Caco-2 (cell line): ENCODE measurements at regions not wholly inside any gene's neighbourhood (a gene's known extent, or its start where the extent isn't known, plus 50 kb on each side); places are given as distances from the start of the nearest gene placed in this dataset.
"Not testable (repeated sequence)": the region's sequence is repeated elsewhere in the genome, so short reads cannot be mapped to it uniquely, and the experiment has no call there.

ENCODE experiments used
- BruUV-seq: library from RNA; stranded (reverse); fragments of 400-500 nt; replicated peaks from 2 replicates; lab custom pipeline; 2021; lab: Mats Ljungman, UMichigan
- CTCF ChIA-PET: fragments of 300-600 bp; sonication (Branson Sonifier 250); formaldehyde crosslinking; loops from one replicate; lab custom pipeline; 2022; ENCODE audit warnings: antibody characterized with exemption; lab: Charles Lee
- POLR2A ChIA-PET: fragments of 300-600 bp; sonication (Branson Sonifier 250); formaldehyde crosslinking; loops from one replicate; lab custom pipeline; 2022; ENCODE audit warnings: antibody characterized with exemption; lab: Charles Lee
- DNase-seq, 2 experiments: peaks; one replicate each; pipeline versions ENCODE4 v3.0.0 to v3.0.0-alpha.2; 2020 to 2022
- H3K27me3 ChIP-seq: replicated peaks from 2 replicates; pipeline ENCODE4 v1.6.0; 2011; ENCODE audit warnings: low read length; ENCODE audit not compliant: control insufficient read depth, insufficient read depth
- H3K36me3 ChIP-seq: 2 replicates; pipeline ENCODE4 v1.5.1; 2011; ENCODE audit warnings: low read length; ENCODE audit not compliant: control insufficient read depth, insufficient read depth
- H3K4me1 ChIP-seq: fragments of 250-450 bp; sonication (Bioruptor Pico); 2 replicates; pipeline ENCODE4 v1.5.1; 2020; ENCODE audit warnings: mild to moderate bottlenecking
- H3K4me3 ChIP-seq: 2 replicates; pipeline ENCODE4 v1.5.1; 2011; ENCODE audit warnings: low read depth, mild to moderate bottlenecking, control low read depth, low read length
- H3K9me3 ChIP-seq: fragments of 250-450 bp; sonication (Bioruptor Pico); 2 replicates; pipeline ENCODE4 v1.5.1; 2020; ENCODE audit warnings: mild to moderate bottlenecking, moderate library complexity
- H3K27ac Mint-ChIP-seq: one replicate; pipeline ENCODE4 v1.8.0; 2022; ENCODE audit warnings: mixed read lengths; ENCODE audit not compliant: unreplicated experiment
- H3K27me3 Mint-ChIP-seq: one replicate; pipeline ENCODE4 v1.8.0; 2022; ENCODE audit warnings: mixed read lengths; ENCODE audit not compliant: insufficient read depth, unreplicated experiment
- H3K36me3 Mint-ChIP-seq: one replicate; pipeline ENCODE4 v1.8.0; 2022; ENCODE audit warnings: mild to moderate bottlenecking, mixed read lengths; ENCODE audit not compliant: insufficient read depth, unreplicated experiment
- H3K4me1 Mint-ChIP-seq: one replicate; pipeline ENCODE4 v1.8.0; 2022; ENCODE audit warnings: low read depth, mixed read lengths; ENCODE audit not compliant: unreplicated experiment
- H3K4me3 Mint-ChIP-seq: one replicate; pipeline ENCODE4 v1.8.0; 2022; ENCODE audit warnings: mild to moderate bottlenecking, moderate library complexity, mixed read lengths; ENCODE audit not compliant: unreplicated experiment
- H3K9me3 Mint-ChIP-seq: one replicate; pipeline ENCODE4 v1.8.0; 2022; ENCODE audit warnings: mixed read lengths; ENCODE audit not compliant: unreplicated experiment
- intact Hi-C: fragments of 100-400 bp; cut with micrococcal nuclease; formaldehyde crosslinking; loops from one replicate; pipeline ENCODE4 v1.10.0; 2022; ENCODE audit not compliant: unreplicated experiment
- TF ChIP-seq, protein P1 (sequence below), 2 experiments: fragments of 200-600 bp in 1 of 2; IDR thresholded peaks; 1 replicate in 1 of 2; 2 replicates in 1 of 2; pipeline versions ENCODE4 v1.5.1 to v1.8.0; 2011 to 2022; ENCODE audit warnings: antibody characterized with exemption in 1 of 2, control low read depth in 1 of 2, inconsistent platforms in 1 of 2, low read depth in 1 of 2, low read length in 1 of 2, mild to moderate bottlenecking in 1 of 2, moderate library complexity in 1 of 2; ENCODE audit not compliant: insufficient read depth in 1 of 2, severe bottlenecking in 1 of 2, unreplicated experiment in 1 of 2

DNA sequence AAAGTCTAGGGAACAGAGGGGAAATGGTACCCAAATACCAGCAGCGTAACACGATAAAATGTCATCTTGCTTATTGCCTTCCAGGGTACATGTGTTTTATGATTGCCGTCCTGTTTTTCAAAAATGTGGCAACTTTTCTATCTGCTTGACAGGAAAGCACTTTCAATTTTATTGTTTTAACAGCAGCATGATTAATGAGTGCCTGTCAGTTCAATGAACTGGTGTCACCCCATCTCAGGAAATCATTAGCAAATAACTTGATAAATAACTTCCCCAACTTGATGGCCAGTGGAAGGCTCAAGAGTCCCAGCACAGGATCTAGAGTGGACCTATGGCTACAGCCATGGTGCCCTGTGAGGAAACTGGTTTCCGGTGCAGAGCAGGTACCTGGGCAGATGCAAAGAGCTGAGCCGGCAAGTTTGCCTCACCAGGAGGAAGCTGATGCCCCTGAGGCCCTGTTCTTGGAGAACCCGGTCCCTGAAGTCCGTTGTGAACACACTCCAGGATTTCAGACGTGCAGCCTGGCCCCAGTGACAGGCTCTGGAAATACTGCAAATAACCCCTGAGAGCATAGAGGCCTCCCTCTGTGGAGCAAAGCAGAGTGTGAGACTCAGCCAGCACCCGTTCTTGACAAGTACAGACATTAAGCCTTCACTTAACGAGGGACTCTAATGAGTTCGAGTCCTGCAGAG, 173.5 kb upstream of the SFSWAP start:
- ChIA-PET POLR2A (no interaction called here), CTCF (no interaction called here)
- Histone ChIP-seq H3K9me3 (no peaks in the 10 kb centered on the region), H3K36me3 (no peaks in the 10 kb centered on the region), H3K4me3 (no peak overlapping the region), H3K27me3 (no peaks in the 10 kb centered on the region), H3K4me1 (no peaks in the 10 kb centered on the region)
- peaks cover 4% of the 10 kb centered on the region for H3K27me3 Mint-ChIP-seq
- DNase-seq: no peak
- TF ChIP-seq, protein P1, sequence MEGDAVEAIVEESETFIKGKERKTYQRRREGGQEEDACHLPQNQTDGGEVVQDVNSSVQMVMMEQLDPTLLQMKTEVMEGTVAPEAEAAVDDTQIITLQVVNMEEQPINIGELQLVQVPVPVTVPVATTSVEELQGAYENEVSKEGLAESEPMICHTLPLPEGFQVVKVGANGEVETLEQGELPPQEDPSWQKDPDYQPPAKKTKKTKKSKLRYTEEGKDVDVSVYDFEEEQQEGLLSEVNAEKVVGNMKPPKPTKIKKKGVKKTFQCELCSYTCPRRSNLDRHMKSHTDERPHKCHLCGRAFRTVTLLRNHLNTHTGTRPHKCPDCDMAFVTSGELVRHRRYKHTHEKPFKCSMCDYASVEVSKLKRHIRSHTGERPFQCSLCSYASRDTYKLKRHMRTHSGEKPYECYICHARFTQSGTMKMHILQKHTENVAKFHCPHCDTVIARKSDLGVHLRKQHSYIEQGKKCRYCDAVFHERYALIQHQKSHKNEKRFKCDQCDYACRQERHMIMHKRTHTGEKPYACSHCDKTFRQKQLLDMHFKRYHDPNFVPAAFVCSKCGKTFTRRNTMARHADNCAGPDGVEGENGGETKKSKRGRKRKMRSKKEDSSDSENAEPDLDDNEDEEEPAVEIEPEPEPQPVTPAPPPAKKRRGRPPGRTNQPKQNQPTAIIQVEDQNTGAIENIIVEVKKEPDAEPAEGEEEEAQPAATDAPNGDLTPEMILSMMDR (IDR thresholded peaks at IDR 0.05; ENCODE audit: insufficient read depth in 1 of 2, low read depth in 1 of 2, low read length in 1 of 2, severe bottlenecking in 1 of 2, unreplicated experiment in 1 of 2): no peak
- H3K27ac Mint-ChIP-seq: no peak overlapping the region
- no peaks in the 10 kb centered on the region for H3K36me3 Mint-ChIP-seq
- BruUV-seq: no TSS peak
- H3K4me3 Mint-ChIP-seq: no peak overlapping the region
- no peaks in the 10 kb centered on the region for H3K4me1 Mint-ChIP-seq
- intact Hi-C loops: no loop called here
- H3K9me3 Mint-ChIP-seq: no peaks in the 10 kb centered on the region

- ChIA-PET POLR2A (no interaction called here), CTCF (no interaction called here)
- Mint-ChIP-seq H3K4me1 (no peaks in the 10 kb centered on the region), H3K36me3 (no peaks in the 10 kb centered on the region), H3K4me3 (no peak overlapping the region), H3K27me3 (peaks cover under 1% of the 10 kb centered on the region), H3K9me3 (no peaks in the 10 kb centered on the region), H3K27ac (no peak overlapping the region)
- Histone ChIP-seq H3K4me1 (no peaks in the 10 kb centered on the region), H3K36me3 (no peaks in the 10 kb centered on the region), H3K4me3 (no peak overlapping the region), H3K27me3 (no peaks in the 10 kb centered on the region), H3K9me3 (no peaks in the 10 kb centered on the region)
- TF ChIP-seq, protein P1 (IDR thresholded peaks at IDR 0.05; ENCODE audit: insufficient read depth in 1 of 2, low read depth in 1 of 2, low read length in 1 of 2, severe bottlenecking in 1 of 2, unreplicated experiment in 1 of 2): no peak
- DNase-seq: no peak
- BruUV-seq: no TSS peak
- intact Hi-C loops: no loop called here
These were observed 171.5 kb upstream of the SFSWAP start for GRCh38 chr12:131539381-131539780.

GRCh38 chr12:131540138-131540623, 170.7 kb upstream of the SFSWAP start:
- Mint-ChIP-seq H3K4me1 (no peaks in the 10 kb centered on the region), H3K4me3 (no peak overlapping the region), H3K36me3 (no peaks in the 10 kb centered on the region), H3K27ac (no peak overlapping the region), H3K27me3 (no peaks in the 10 kb centered on the region), H3K9me3 (no peaks in the 10 kb centered on the region)
- POLR2A ChIA-PET: no interaction called here
- Histone ChIP-seq H3K4me3 (no peak overlapping the region), H3K27me3 (no peaks in the 10 kb centered on the region), H3K4me1 (no peaks in the 10 kb centered on the region), H3K36me3 (no peaks in the 10 kb centered on the region), H3K9me3 (no peaks in the 10 kb centered on the region)
- DNase-seq: no peak
- TF ChIP-seq, protein P1 (IDR thresholded peaks at IDR 0.05; ENCODE audit: insufficient read depth in 1 of 2, low read depth in 1 of 2, low read length in 1 of 2, severe bottlenecking in 1 of 2, unreplicated experiment in 1 of 2): no peak
- CTCF ChIA-PET: interaction anchor here (0.6 kb wide), 1 partner anchor 536 kb away, joined by 7 read pairs; no protein-coding TSS in a partner anchor
- BruUV-seq: no TSS peak
- intact Hi-C loops: no loop called here

- H3K27me3 ChIP-seq, H3K4me1 ChIP-seq, H3K4me3 ChIP-seq, POLR2A ChIA-PET, H3K27ac Mint-ChIP-seq, H3K4me1 Mint-ChIP-seq, H3K4me3 Mint-ChIP-seq, H3K27me3 Mint-ChIP-seq, CTCF ChIA-PET, BruUV-seq, H3K9me3 Mint-ChIP-seq, H3K36me3 Mint-ChIP-seq, H3K9me3 ChIP-seq, intact Hi-C loops, H3K36me3 ChIP-seq, DNase-seq: not testable (repeated sequence)
These were observed 169.4 kb upstream of the SFSWAP start for GRCh38 chr12:131541512-131541911.
